GM18498 (cell line): ENCODE measurements at regions not wholly inside any gene's neighbourhood (a gene's known extent, or its start where the extent isn't known, plus 50 kb on each side); places are given as distances from the start of the nearest gene placed in this dataset.
"Not testable (repeated sequence)": the region's sequence is repeated elsewhere in the genome, so short reads cannot be mapped to it uniquely, and the experiment has no call there.

Experiments used
- ATAC-seq: cut with Tn5 transposase; IDR thresholded peaks from one replicate; pipeline ENCODE4 v1.9.1; 2021; ENCODE audit warnings: mild to moderate bottlenecking, moderate library complexity; ENCODE audit not compliant: unreplicated experiment

DNA sequence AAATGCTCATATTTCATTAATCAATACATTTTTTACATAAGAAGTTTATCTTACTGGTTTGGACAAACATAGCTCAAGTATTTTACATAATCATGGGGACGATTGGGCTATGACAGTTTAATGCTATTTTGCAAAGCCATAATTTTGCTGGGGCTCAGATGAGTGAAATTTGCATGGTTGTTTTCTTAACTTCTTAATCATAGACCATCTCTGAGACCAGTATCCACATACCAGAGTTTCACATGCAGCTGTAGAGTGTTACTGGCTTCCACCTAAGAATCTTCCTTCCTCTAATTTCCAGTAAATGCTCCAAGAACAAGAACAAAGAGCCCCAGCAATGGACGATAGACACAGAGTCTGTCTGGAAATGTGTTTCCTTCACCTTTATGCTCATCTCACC, 303.0 kb upstream of the TMEM132C start:
- ATAC-seq: no peak

DNA sequence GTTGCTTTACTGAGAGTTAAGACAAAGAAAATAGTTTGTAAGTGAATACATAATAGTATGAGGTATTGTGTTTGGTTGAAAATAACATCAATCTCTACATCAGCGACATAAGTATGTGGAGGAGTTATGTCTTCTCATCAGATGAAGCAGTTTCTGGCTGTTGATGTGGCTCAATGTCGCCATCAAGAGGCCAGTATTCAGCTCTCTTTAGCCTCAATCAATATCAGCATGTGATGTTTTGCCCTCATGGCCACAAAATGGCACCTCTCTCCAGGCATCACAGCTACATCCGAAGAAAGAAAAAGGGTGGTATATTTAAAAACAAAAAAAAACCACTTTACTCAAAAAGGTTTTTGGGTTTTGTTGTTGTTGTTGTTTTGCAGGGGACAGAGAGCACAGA, 302.3 kb upstream of the TMEM132C start:
- ATAC-seq: no peak

DNA sequence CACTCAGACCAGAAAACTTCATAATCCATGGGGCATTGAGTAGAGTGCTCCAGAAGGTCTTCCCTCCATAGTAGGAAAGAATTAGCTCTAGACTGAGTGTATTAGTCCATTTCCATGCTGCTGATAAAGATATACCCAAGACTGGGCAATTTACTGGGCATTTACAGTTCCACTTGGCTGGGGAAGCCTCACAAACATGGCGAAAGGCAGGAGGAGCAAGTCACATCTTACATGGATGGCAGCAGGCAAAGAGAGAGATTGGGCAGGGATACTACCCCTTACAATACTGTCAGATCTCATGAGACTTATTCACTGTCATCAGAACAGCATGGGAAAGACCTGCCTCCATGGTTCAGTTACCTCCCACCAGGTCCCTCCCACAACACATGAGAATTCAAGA, 300.6 kb upstream of the TMEM132C start:
- no peak for ATAC-seq

DNA sequence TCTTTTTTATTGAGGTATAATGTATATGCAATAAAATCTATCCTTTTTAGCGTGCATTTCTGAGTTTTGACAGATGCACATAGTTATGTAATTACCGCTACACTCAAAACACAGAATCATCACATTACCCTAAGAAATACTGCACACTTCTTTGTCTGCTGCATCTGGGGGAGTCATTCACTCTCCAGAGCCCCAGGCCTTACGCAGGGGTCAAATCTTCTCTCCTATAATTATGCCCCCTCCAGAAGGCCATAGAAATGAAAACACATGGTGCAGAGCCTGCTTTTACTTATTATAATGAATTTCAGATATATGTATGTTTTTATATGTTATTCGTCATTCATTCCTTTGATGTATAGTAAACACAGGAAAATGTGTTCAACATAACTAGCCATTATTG, 296.5 kb upstream of the TMEM132C start:
- ATAC-seq: no peak

DNA sequence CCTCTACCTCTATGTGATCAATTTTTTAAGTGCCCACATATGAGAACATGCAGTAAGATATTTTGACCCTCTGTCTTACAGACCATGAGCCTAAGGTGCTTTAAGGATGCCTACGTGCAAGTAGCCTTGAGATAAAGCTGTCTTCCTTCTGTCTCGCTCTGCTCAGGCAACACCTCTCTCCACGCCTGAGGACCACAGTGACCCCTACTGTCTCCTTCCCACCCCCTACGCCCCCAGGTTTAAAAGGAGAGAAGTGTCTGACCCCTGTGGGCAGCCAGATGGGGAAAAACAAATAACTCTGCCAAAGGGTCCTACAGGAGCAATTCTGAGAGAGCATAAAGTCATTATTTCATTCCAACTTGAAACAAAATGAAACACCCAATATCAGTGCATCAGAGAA, 286.4 kb upstream of the TMEM132C start:
- no peak for ATAC-seq

DNA sequence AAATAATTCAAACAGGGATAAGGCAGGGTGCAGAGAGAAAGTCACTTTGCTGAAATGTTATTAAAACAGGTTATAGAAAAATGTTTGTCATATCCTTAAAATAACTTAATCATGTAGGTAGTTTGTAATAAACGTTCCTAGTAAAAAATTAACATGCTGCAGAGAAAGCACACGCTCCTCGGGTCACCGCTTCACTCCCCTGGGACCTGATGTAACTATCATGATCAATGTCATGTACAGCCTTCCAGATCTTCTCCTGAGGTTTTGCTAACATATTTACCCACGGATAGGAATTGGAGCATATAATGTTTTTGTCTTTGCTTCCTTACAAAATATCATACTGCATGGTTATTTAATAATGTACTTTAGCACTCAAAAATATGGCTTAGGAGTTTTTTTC, 285.1 kb upstream of the TMEM132C start:
- no peak for ATAC-seq

DNA sequence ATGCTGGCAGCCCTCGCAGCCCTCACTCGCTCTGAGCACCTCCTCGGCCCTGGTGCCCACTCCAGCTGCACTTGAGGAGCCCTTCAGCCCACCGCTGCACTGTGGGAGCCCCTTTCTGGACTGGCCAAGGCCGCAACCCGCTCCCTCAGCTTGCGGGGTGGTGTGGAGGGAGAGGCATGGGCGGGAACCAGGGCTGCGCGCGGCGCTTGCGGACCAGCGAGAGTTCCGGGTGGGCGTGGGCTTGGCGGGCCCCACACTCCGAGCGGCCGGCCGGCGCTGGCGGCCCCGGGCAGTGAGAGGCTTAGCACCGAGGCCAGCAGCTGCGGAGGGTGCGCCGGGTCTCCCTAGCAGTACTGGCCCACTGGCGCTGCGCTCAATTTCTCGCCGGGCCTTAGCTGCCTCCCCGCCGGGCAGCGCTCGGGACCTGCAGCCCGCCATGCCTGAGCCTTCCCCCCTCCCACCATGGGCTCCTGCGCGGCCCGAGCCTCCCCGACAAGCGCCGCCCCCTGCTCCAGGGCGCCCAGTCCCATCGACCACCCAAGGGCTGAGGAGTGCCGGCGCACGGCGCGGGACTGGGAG, 283.7 kb upstream of the TMEM132C start:
- ATAC-seq: not testable (repeated sequence)

DNA sequence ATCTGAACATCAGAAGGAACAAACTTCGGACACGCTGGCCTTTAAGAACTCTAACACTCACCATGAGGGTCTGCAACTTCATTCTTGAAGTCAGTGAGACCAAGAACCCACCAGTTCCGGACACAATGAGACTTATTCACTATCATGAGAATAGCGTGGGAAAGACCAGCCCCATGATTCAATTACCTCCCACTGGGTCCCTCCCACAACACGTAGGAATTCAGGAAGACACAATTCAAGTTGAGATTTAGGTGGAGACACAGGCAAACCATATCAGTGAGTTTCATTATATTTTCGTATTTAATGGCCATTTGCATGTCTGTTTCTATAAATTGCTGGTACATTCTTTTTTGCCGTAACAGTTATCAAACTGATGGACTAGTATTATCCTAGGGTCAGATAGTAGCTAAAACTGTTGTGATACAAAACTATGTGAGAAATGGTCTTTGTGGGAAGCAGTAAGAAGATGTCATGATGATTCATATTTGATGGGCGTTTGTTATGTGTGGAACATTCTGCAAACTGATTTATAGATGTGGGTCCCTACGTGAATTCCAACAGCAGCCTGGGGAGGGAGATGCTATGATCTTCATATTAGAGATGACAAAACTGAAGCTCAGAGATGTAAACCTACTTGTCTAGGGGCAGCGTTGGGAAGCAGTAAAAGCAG, 282.4 kb upstream of the TMEM132C start:
- ATAC-seq: no peak

DNA sequence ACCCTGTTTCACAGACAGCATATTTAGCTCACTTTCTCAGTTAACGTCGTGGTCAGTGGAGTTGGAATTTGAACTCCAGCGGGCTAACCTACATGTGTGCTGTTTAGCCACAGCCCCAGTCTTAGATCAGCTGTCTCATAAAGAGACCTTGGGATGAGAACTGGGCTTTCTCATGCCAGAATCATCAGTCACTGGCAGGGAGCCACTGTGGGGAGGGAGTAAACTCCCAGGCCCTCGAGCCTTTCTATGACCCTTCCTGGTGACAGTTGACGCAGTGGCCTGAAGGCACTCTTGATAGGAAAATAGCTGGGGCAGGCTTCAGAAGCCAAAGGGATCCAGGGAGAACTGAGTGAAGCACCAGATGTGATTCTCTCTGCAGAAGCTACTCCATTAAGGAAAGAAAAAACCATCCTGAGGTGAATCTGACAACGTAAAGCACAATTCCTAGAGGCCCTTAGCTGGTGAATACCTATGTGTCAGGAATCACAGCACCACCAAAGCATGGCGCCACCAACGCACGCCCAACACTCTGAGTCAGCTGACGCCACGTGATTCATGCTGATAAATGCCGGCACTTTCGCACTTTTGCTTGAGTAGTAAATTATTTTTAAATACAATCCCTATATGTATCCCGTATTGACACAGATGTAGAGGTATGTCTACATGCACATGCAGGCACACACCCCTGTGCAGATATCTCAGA, 279.6 kb upstream of the TMEM132C start:
- ATAC-seq: no peak

DNA sequence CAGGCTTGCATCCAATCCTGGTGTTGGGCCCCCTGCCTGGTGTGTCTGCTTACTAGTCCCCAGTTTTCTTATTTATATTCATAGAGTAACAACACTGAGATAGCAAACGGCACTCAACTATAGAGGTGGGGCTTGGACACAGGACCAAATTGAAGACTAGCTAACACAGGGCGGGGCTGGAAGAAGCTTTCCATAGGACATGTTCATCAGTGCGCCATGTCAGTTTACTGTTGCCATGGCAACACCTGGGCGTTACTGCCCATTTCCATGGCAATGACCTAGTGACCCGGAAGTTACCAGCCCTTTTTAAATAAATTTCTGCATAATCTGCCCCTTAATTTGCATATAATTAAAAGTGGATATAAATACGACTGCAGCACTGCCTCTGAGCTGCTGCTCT, 275.5 kb upstream of the TMEM132C start:
- no peak for ATAC-seq

DNA sequence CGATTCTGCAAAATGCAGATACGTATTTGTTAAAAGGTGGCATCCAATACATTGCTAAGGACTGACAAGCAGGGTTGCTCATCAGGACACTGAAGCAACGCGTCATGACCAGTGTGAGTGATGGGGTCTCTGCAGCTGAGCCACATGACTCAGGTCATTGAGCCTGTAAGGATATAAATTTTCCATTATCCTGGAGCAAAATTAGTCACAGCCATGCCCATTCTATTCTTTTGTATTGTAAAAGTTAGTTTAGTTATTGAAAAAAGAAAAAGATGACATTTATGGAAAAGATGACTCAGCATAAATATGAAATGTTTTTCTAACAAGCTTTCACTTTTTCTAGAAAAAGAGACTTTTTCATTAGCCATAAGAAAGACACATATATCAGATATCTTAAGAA, 268.0 kb upstream of the TMEM132C start:
- ATAC-seq: no peak

DNA sequence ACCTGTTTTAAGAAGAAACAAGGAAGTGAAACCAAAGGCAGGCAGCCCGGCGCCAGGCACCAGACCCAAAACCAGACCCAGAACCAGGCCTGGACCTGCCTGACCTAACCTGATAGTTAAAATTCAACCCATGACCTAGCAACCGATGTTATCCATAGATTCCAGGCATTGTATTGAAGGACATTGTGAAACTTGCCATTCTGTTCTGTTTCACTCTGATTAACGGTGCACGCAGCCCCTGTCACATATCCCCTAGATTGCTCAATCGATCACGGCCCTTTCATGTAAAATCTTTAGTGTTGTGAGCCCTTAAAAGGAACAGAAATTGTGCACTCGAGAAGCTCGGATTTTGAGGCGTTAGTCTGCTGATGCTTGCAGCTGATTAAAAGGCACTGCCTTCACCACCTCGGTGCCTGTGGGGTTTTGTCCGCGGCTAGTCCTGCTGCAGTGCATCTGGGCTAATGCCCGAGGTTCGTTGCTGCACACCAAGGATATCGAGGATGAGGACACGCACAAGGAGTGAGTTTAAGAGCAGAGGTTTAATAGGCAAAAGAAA, 262.5 kb upstream of the TMEM132C start:
- no peak for ATAC-seq

DNA sequence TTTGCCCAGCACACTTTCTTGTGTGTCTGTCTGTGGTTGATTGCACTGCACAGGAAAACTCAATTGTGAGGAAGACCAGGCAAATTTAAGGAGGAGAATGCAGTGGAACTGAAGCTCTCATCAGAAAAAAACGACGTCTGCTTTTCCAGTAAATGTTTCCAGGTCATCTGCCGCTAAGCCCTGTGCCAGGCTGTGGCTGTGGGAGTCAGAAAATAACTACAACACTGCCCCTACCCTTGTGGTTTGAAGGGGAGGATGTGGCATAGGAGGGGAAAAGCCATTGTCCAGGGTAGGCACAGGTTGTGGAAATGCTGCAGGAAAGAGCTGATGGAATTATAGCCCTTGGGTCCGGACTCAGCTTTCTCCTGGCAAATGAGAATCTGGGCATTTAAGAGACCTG, 259.7 kb upstream of the TMEM132C start:
- no peak for ATAC-seq

DNA sequence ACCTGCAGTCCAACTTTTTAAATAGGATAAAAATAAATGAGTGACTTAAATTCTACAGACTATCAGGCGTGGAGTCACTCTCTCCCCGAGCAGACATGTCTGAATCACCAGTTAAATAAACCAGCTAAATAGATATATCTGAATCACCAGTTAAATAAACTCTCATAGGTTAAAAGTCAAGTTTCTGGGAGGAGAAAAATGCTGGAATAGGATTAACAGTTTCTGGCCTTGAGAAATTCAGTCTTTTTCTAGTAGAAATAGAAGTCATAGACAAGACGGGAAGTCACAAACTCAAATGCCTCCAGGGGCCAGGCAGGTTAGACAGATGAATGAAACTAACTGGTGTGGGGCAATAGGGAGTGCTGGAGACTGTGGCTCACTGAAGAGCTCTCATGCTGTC, 258.6 kb upstream of the TMEM132C start:
- no peak for ATAC-seq

DNA sequence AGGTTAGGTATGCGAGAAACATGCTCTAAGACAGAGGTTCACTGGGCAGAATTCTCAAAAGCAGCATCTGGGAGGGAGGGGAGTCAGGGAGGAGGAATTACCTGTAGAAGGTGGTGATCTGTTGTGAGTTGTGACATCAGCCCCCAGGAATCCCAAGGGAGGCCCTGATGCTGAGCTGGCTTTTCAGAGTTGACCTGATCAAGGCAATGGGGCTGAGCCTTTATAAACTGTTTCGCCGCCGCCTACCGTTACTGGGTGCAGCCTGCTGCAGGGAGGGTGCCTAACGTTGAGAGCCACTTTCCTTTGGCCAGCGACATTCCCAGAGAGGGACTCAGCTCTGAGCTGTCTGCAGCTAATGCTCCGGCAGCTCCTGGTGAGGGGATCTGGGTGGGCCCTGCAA, 257.9 kb upstream of the TMEM132C start:
- no peak for ATAC-seq

DNA sequence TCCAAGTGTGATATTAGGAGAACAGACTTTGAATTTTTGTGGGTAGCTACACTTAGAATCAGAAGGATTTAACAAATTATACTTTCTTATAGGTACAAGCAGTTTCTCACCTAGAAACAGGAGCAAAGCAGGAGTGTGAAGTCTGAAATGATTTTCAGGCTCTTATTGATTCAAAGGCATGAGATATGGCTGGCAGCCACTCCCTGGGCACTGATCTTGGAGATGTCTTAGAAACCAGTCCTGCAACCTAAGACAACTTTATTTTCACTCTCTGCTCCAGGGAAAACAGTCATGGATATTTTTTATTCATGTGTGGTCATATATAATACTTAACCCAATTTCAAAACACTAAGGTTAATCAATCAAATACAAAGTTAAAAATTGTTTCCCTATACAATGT, 254.9 kb upstream of the TMEM132C start:
- no peak for ATAC-seq

DNA sequence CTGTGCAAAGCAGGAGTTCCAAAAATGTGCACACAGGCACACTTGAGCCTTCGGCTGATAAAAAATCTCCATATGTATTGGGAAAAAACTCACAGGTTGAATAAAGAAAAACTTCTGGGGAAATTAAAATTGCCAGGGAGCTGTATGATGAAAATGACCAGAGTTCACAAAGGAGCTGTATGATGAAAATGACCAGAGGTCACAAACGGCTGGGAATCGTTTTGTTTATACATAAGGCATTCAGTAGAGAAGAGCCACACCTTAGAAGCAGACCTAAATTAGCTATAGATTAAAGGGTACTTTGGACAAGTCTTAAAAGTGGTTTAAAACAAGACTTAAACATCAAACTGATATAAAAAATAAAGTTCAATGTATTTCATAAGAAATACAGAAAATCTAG, 251.7 kb upstream of the TMEM132C start:
- ATAC-seq: no peak

DNA sequence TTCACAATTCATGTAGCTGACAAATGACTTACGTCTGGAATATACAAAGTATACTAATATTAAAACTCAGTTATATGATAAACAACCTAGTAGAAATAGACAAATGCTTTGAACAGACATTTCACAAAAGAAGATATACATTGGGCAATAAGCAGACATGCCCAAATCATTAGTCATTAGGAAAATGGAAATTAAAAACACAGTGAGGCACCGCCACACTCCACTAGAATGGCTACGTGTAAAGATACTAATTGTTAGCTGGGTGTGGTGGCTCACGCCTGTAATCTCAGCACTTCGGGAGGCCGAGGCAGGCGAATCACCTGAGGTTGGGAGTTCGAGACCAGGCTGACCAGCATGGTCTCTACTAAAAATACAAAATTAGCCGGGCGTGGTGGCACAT, 248.9 kb upstream of the TMEM132C start:
- no peak for ATAC-seq

DNA sequence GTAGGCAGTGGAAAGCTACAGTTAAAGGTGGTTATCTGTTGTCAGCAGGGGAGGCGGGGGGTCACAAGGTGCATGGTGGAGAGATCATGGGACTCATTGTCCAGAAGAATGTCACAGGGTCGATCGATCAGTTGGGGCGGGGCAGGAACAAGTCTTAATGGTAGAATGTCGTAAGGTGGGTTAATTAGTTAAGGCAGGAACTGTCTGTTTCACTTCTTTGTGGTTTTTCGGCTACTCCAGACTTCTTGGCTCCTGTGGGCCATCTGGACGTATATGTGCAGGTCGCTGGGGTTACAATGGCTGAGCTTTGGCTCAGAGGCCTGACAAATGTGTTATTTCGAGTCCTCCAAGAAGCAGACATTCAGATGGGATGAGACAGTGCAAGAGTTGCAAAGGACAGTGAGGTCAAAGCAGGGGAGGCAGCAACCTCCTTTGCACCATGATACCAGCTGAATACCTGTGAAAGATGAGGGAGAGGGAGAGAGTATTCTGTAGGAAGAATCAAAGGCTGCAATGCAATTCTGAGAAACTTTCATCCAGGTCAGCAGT, 246.9 kb upstream of the TMEM132C start:
- no peak for ATAC-seq

DNA sequence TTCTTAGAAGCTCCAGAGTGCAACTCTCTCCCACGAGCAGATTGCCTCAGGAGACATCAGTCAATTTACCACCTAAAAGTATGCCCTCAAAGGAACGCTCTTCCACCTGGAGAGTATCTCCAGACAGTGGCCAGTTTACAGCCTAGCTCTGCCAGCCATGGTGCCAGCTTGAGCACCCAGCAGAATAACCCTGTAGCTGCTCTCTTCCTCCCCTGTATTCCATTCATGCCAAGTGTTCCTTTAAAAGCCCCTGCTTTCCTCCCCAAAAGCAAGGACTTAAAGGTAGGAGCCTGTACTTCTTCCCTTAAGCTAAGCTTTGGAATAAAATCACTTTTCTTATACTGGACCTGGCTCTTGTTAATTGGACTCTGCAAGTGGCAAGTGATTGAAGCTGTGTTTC, 245.4 kb upstream of the TMEM132C start:
- no peak for ATAC-seq

DNA sequence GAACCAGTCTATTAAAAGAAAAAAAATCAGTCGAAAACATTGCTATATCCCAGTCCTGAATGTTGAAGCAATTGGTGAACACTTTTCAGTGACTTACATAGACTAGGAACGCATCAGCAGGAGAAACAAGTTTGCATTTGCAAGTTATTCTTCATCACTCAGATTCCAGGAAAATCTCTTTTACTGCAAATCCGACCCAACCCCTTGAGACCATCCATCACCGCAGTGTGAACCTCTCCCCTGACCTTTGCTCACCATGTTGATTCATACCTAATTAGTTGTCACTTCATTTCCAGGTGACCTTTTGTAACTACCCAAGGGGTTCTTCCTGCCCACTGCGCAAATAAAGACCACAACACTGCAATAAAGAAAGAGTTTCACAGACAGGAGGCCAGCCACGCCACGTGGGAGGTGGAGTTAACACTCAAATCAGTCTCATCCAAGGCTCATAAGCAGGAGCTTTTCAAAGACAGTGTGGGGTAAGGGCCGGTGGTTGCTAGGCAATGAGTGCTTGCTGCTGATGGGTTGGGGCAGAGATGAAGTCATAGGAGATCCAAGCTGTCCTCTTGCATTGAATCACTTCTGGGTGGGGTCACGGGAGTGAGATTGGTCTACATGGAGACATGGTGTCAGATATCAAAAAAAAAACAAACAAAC, 241.3 kb upstream of the TMEM132C start:
- no peak for ATAC-seq
